ENCODE measurements at regions not wholly inside any gene's neighbourhood (a gene's known extent, or its start where the extent isn't known, plus 50 kb on each side); places are given as distances from the start of the nearest gene placed in this dataset.

GRCh38 chr9:1659363-1659690, 355.8 kb upstream of the SMARCA2 start:
- ChIA-PET POLR2A (no interaction called here), CTCF (interaction anchor here (0.6 kb wide), 1 partner anchor 26 kb away, joined by 3 read pairs; no protein-coding TSS in a partner anchor)
- Histone ChIP-seq H3K4me1 (ENCODE audit: control insufficient read depth in 1 of 2, insufficient read depth in 2 of 2, low read depth in 1 of 2, low read length in 1 of 2) (no peaks in the 10 kb centered on the region), H3K9me2 (no peaks in the 10 kb centered on the region), H3K36me3 (replicated peaks in 1 of 2; ENCODE audit: control insufficient read depth in 1 of 2, insufficient read depth in 2 of 2, low read length in 1 of 2) (no peaks in the 10 kb centered on the region), H3K4me3 (ENCODE audit: low read depth in 2 of 2, low read length in 1 of 2) (no peak overlapping the region), H3F3A (replicated peaks; ENCODE audit: insufficient read depth) (no peaks in the 10 kb centered on the region), H3K9me3 (no peaks in the 10 kb centered on the region; the same call in 1 of the 2 replicates), H3K27me3 (ENCODE audit: insufficient read depth) (no peaks in the 10 kb centered on the region), H3K27ac (ENCODE audit: low read depth in 2 of 2, low read length in 1 of 2) (no peak overlapping the region), H3K9ac (no peak overlapping the region), H2AFZ (ENCODE audit: low read depth) (no peak overlapping the region), H4K20me1 (ENCODE audit: insufficient read depth) (no peaks in the 10 kb centered on the region), H3K79me2 (ENCODE audit: insufficient read depth) (no peaks in the 10 kb centered on the region), H3K4me2 (no peak overlapping the region)
- TF ChIP-seq FOXM1 (IDR thresholded peaks at IDR 0.05; ENCODE audit: low read depth) (no peak), REST (IDR thresholded peaks at IDR 0.05; ENCODE audit: low read depth, low read length) (no peak), FOSL2 (IDR thresholded peaks at IDR 0.05; ENCODE audit: borderline replicate concordance, low read depth) (no peak), EZH2phosphoT487 (IDR thresholded peaks at IDR 0.05; ENCODE audit: borderline replicate concordance, low read depth) (no peak), YY1 (IDR thresholded peaks at IDR 0.05; ENCODE audit: low read depth) (no peak), USF1 (IDR thresholded peaks at IDR 0.05; ENCODE audit: borderline replicate concordance, low read depth) (no peak), POLR2AphosphoS5 (IDR thresholded peaks at IDR 0.05; ENCODE audit: low read depth, low read length) (no peak), RXRA (IDR thresholded peaks at IDR 0.05; ENCODE audit: borderline replicate concordance, low read depth) (no peak), SIN3A (IDR thresholded peaks at IDR 0.05; ENCODE audit: borderline replicate concordance, low read depth, low read length) (no peak), MEF2A (IDR thresholded peaks at IDR 0.05; ENCODE audit: borderline replicate concordance, low read depth) (no peak), MAX (IDR thresholded peaks at IDR 0.05; ENCODE audit: low read depth) (no peak)
- WGBS (ENCODE audit: low lambda C conversion rate) = 19% methylated on average over 3 of the region's 3 CpGs
- no peak for DNase-seq

GRCh38 chr9:1668441-1668840, 346.7 kb upstream of the SMARCA2 start:
- Histone ChIP-seq H2AFZ (ENCODE audit: low read depth) (no peak overlapping the region), H3K79me2 (ENCODE audit: insufficient read depth) (no peaks in the 10 kb centered on the region), H3K27ac (ENCODE audit: low read depth in 2 of 2, low read length in 1 of 2) (no peak overlapping the region), H3F3A (replicated peaks; ENCODE audit: insufficient read depth) (no peaks in the 10 kb centered on the region), H4K20me1 (ENCODE audit: insufficient read depth) (no peaks in the 10 kb centered on the region), H3K9me2 (no peaks in the 10 kb centered on the region), H3K9me3 (no peaks in the 10 kb centered on the region), H3K9ac (no peak overlapping the region), H3K36me3 (replicated peaks in 1 of 2; ENCODE audit: control insufficient read depth in 1 of 2, insufficient read depth in 2 of 2, low read length in 1 of 2) (no peaks in the 10 kb centered on the region), H3K4me3 (ENCODE audit: low read depth in 2 of 2, low read length in 1 of 2) (no peak overlapping the region), H3K4me1 (ENCODE audit: control insufficient read depth in 1 of 2, insufficient read depth in 2 of 2, low read depth in 1 of 2, low read length in 1 of 2) (no peaks in the 10 kb centered on the region), H3K4me2 (no peak overlapping the region), H3K27me3 (ENCODE audit: insufficient read depth) (no peaks in the 10 kb centered on the region)
- no peak for DNase-seq
- ChIA-PET CTCF (no interaction called here), POLR2A (no interaction called here)
- 3% methylated on average over 1 of the region's 1 CpG for WGBS (ENCODE audit: low lambda C conversion rate)
- no peak for TF ChIP-seq USF2 (IDR thresholded peaks at IDR 0.05; ENCODE audit: borderline replicate concordance, low read depth, low read length)
- TF ChIP-seq FOXM1 (IDR thresholded peaks at IDR 0.05; ENCODE audit: low read depth) = no peak
- TF ChIP-seq FOXJ3 (CRISPR knock-in tag; IDR thresholded peaks at IDR 0.05) = no peak
- TF ChIP-seq ELF1 (IDR thresholded peaks at IDR 0.05) = no peak
